HG03457 (cell line): ENCODE measurements at regions not wholly inside any gene's neighbourhood (a gene's known extent, or its start where the extent isn't known, plus 50 kb on each side); places are given as distances from the start of the nearest gene placed in this dataset.
"Not testable (repeated sequence)": the region's sequence is repeated elsewhere in the genome, so short reads cannot be mapped to it uniquely, and the experiment has no call there.

Experiments used
- ATAC-seq: cut with Tn5 transposase; IDR thresholded peaks from one replicate; pipeline ENCODE4 v1.9.1; 2021; ENCODE audit warnings: moderate number of reproducible peaks; ENCODE audit not compliant: unreplicated experiment

- ATAC-seq = no peak
These were observed 852.9 kb upstream of the CDH8 start for GRCh38 chr16:62889097-62889496.

DNA sequence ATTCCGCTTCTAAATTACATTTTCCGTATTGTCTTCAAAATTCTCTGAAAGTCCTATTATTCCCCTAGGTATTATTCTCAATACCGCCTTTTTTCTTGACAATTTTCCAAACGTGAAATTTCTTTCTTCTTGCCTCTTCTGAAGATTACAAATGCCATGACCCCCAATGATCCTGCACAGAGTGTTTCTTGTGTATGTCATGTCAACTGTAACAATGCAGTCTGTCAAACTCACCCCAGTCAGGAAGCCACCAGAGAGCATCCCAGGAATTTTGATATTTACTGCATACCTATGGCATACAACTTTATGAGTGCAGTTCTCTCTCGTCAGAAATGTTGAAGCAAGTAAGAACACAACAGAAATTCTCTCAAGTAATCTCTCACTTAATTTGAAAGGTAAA is 847.3 kb upstream of the CDH8 start:
- no peak for ATAC-seq

- ATAC-seq = no peak
These were observed 846.4 kb upstream of the CDH8 start for GRCh38 chr16:62882552-62883221.

- ATAC-seq = no peak
These were observed 839.9 kb upstream of the CDH8 start for GRCh38 chr16:62876133-62876532.

DNA sequence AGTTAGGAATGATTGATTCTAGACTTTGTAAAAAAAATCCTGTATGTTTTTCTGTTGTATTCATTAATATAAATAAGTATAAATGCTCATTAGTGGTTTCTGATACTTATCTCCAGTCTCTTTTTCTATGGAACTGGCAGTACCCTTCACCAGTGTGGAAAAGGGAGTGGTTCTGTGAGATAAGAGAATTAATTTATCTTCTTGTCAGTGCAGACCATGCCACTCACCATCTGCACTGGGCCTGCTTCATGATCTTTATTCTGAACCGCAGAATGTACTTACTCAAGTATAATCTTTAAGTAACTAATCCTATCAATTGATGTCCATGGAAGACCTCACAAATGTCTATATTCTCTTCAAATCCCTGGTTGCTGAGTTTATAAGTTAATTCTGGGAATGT is 836.1 kb upstream of the CDH8 start:
- no peak for ATAC-seq

DNA sequence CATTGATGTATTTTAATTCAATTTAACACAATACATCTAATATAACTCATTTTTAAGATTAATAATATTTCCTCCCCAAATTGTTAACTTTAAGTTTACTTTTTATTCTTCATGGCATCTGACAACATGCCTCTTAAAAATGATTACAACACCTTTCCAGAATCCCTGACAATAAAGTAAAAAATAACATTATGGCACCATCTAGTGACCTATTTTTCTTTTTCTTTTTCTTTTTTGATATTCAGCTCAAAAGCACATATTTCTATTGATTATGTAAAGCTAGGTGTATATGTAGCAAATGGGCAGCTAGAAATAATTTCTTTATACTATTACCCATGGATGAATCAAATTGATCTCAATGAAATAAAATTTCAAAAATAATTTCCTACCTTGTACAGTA is 834.3 kb upstream of the CDH8 start:
- no peak for ATAC-seq

DNA sequence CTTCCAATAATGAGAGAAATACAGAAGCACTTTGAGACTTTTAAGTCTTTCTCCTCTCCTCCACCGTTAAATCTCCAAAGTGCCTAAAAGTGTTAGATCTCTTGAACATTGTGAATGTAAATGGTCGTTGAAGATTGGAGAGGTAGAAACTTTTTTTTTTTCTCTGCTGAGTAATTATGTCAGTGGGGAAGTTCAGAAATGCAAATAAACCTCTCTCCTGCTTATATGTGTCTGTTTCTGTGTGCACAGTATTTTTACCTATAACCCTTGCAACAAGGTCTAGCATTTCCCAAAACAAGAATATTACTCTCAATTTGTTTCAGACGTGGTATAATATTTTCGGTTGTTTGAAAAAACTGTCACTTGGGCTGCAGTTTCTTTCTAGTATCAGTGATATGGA is 833.6 kb upstream of the CDH8 start:
- no peak for ATAC-seq

DNA sequence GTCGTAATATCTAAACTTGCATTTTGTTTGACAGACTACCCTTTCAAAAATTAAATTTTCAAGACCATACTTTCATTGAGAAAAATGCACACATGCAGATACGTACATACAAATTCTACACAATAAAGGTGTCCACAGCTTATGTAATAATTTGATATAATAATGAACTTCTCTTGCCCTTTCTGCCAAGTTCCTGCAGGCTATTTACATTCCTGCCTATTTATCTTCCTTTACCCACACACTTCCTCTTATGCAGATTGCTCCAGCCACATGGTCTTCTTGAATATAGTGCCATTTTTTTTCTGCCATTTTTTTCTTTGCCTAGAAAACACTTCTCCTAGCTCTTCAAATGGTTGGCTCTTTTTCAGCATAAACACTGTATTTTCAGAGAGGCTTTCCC is 826.9 kb upstream of the CDH8 start:
- no peak for ATAC-seq

- ATAC-seq = no peak
These were observed 817.6 kb upstream of the CDH8 start for GRCh38 chr16:62853887-62854286.

DNA sequence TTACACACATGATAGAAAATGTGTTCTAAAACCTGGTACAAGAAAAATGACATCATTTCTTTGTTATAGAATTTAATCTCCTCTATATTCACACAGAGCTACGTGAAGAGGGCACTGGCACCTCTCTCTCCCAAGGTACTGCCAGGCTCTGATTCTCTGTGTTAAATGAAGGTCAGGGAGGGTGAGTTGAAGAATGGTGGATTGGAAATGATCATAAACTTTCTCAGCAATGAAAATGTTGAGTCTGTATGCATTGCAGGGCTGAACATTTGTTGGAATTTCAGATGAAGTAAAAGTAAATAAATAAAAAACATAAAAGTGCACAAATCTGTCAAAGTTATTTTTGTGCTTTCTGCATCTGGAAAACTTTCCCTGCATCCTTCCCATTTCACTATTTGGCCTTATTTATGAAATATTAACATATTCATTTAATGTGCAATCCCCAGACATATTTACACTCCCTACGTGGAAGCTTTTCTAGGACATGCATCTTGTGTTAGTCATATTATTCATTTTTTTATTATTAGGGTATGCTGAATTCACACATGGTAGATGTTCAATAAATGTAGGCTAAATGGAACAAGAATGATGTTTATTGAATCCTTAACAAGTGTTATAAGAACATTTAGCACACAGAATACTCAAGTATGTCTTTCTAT is 810.3 kb upstream of the CDH8 start:
- ATAC-seq = no peak

- ATAC-seq = no peak
These were observed 796.0 kb upstream of the CDH8 start for GRCh38 chr16:62832214-62832613.

- ATAC-seq = no peak
These were observed 795.1 kb upstream of the CDH8 start for GRCh38 chr16:62831235-62831850.

DNA sequence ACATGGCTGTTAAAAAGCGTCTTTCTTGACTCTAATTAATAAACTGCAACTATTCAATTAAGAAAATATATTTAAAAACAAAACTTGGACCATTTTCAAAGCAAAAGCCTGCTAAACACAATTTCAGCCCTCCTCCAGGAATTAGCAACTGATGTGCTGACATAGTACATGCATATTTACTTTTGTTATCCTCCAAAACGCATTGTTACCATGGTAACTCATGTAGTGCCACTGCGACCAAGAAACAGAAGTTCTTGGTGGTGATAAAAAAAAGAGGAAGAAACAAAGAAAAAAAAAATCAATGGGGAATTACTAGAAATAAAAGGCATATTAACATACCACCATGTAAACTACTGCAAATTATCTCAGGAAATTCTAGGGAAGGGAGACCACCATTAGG is 793.4 kb upstream of the CDH8 start:
- ATAC-seq = no peak

DNA sequence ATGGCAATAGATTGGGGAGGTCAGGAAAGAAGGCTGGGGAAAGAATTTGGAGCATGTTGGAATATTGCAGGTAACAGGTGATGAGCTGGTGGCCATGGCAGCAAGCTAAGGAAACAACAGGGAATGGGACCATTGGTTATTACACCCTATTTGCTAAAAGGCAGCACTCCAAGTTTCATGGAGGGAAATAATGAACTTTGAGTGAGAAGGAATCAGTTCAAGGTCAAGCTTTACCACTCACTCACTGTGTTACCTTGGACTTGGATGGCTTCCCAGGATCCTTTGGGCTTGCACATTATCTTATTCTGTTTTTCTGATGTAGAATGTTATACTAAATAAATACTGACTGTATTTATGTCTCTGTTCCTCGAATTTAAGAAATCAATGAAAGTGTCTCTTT is 792.8 kb upstream of the CDH8 start:
- no peak for ATAC-seq

DNA sequence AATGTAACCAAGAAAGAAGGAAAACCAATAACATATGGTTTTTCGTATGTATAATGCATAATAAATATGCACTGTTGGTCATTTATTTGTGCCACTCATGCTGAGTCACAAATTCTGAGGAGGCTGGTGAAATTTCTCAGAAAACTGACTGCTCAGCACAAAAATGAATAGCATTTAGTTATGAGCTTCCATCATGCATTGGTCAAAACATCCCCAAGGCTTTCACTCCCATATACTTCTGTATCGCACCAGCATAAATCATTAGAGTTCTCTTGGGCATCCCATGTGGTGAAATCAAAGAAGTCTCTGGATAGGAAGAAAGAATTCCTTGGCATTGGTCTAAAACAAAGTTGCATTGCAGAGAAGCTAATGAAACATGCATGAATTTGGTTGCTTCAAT is 785.6 kb upstream of the CDH8 start:
- no peak for ATAC-seq

GRCh38 chr16:62816971-62817519 is 780.8 kb upstream of the CDH8 start:
- ATAC-seq = no peak

GRCh38 chr16:62814891-62815290 is 778.7 kb upstream of the CDH8 start:
- no peak for ATAC-seq

- no peak for ATAC-seq
These were observed 769.1 kb upstream of the CDH8 start for GRCh38 chr16:62805221-62805857.

- ATAC-seq = no peak
These were observed 758.5 kb upstream of the CDH8 start for GRCh38 chr16:62794724-62795123.

DNA sequence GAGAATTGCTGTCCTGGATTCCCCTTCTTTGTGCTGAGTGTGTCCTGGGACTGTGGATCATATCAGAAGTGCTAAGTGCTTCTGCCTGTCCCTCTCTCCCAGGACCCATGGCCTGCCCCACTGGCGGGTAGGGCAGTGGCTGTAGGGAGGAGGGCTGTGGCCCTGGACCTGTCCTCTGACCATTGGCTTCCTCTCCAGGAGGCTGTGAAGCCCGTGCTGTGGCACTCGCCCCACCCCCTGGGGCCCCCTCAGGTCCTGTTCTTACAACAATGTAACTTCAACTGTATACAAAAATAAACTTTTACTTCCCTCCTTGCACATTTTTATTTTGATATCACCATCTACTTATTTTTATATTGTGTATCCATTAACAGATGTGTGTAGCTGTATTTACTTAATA is 743.8 kb upstream of the CDH8 start:
- not testable (repeated sequence) for ATAC-seq

GRCh38 chr16:62764572-62764971 is 728.3 kb upstream of the CDH8 start:
- ATAC-seq = no peak

GRCh38 chr16:62760398-62760797 is 724.2 kb upstream of the CDH8 start:
- no peak for ATAC-seq
